HG03439 (cell line): ENCODE measurements at regions not wholly inside any gene's neighbourhood (a gene's known extent, or its start where the extent isn't known, plus 50 kb on each side); places are given as distances from the start of the nearest gene placed in this dataset.
"Not testable (repeated sequence)": the region's sequence is repeated elsewhere in the genome, so short reads cannot be mapped to it uniquely, and the experiment has no call there.

ENCODE experiments used
- ATAC-seq: cut with Tn5 transposase; IDR thresholded peaks from one replicate; pipeline ENCODE4 v1.9.1; 2021; ENCODE audit warnings: mild to moderate bottlenecking, moderate library complexity; ENCODE audit not compliant: unreplicated experiment

- ATAC-seq = no peak
Measured at GRCh38 chr5:33059081-33059480, 348.0 kb downstream of the NPR3 start.

GRCh38 chr5:33065131-33065530, 354.0 kb downstream of the NPR3 start:
- no peak for ATAC-seq

GRCh38 chr5:33067291-33067690, 356.2 kb downstream of the NPR3 start:
- ATAC-seq = no peak

- no peak for ATAC-seq
Measured at GRCh38 chr5:33068786-33069185, 357.7 kb downstream of the NPR3 start.

GRCh38 chr5:33072296-33072695, 361.2 kb downstream of the NPR3 start:
- ATAC-seq = no peak

- ATAC-seq = no peak
Measured at GRCh38 chr5:33072726-33073125, 361.6 kb downstream of the NPR3 start.

GRCh38 chr5:33073881-33074327, 362.8 kb downstream of the NPR3 start:
- ATAC-seq = no peak

- ATAC-seq = no peak
Measured at GRCh38 chr5:33074548-33074947, 363.4 kb downstream of the NPR3 start.

GRCh38 chr5:33075731-33076130, 364.6 kb downstream of the NPR3 start:
- ATAC-seq = no peak

GRCh38 chr5:33079548-33079947, 361.2 kb upstream of the TARS1 start:
- no peak for ATAC-seq

- ATAC-seq = no peak
Measured at GRCh38 chr5:33080287-33080686, 360.5 kb upstream of the TARS1 start.

- ATAC-seq = no peak
Measured at GRCh38 chr5:33088176-33088575, 352.6 kb upstream of the TARS1 start.

GRCh38 chr5:33091571-33092363, 349.0 kb upstream of the TARS1 start:
- no peak for ATAC-seq

- ATAC-seq = no peak
Measured at GRCh38 chr5:33092719-33093118, 348.0 kb upstream of the TARS1 start.

GRCh38 chr5:33102551-33102950, 338.2 kb upstream of the TARS1 start:
- no peak for ATAC-seq

- no peak for ATAC-seq
Measured at GRCh38 chr5:33105521-33105941, 335.2 kb upstream of the TARS1 start.

GRCh38 chr5:33110496-33110895, 330.3 kb upstream of the TARS1 start:
- ATAC-seq = not testable (repeated sequence)

- ATAC-seq = no peak
Measured at GRCh38 chr5:33114361-33114760, 326.4 kb upstream of the TARS1 start.

GRCh38 chr5:33115467-33115866, 325.3 kb upstream of the TARS1 start:
- no peak for ATAC-seq

GRCh38 chr5:33118761-33119415, 321.9 kb upstream of the TARS1 start:
- no peak for ATAC-seq

- ATAC-seq = no peak
Measured at GRCh38 chr5:33120671-33121070, 320.1 kb upstream of the TARS1 start.

- ATAC-seq = no peak
Measured at GRCh38 chr5:33129309-33129708, 311.5 kb upstream of the TARS1 start.
